ENCODE measurements at regions not wholly inside any gene's neighbourhood (a gene's known extent, or its start where the extent isn't known, plus 50 kb on each side); places are given as distances from the start of the nearest gene placed in this dataset.
"Not testable (repeated sequence)": the region's sequence is repeated elsewhere in the genome, so short reads cannot be mapped to it uniquely, and the experiment has no call there.

DNA sequence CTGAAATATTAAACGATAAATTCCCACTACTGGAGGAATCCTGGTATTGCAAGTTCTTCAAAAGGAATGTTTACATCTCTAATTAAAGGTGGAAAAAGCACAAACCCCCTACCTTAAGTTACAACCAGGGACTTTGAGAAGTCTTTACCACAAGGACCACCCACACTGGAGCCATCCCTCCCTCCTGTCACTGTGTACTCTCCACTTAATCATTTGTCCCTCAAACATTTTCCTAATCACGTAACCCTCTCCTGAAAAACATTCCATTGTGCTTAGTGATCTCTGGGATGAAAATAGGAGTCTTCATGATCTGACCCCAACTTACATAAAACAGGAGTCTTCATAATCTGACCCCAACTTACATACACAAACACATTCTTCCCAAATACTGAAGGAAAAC, 85.7 kb downstream of the SUCLG1 start:
- no peak for DNase-seq

GRCh38 chr2:84362541-84362940, 96.5 kb downstream of the SUCLG1 start:
- DNase-seq, result no peak

GRCh38 chr2:84338069-84338468, 121.0 kb downstream of the SUCLG1 start:
- DNase-seq, result peak in 2 of 4 experiments; percentile 2 to 5

DNA sequence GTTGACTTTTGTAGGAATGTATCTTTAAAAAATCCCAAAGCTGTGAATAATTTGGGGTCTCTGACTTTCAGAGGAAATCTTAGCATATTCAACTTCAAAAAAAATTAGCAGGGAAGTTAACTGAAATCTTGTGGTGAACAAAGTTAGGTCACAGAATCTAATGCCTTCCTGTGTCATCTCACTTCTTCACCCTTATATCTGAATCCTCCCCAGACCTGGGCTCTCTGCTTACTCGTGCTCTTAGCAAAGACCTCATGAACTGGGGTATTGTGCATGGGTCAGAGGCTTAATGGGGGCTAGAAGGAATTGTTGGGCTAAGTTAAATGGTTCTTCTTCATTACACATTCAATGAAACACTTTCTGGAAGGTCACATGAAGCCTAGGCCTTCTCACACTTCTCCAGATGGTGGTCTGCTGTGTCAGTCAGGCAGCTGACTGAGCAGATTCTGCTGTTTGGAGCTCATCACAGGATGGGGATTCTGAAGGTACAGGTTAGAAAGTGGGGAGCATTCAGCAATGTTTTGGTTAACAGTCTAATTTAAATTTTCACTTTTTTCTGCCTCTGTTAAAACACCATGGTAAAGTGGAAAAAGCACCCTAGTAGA, 131.3 kb downstream of the SUCLG1 start:
- DNase-seq, result no peak

DNA sequence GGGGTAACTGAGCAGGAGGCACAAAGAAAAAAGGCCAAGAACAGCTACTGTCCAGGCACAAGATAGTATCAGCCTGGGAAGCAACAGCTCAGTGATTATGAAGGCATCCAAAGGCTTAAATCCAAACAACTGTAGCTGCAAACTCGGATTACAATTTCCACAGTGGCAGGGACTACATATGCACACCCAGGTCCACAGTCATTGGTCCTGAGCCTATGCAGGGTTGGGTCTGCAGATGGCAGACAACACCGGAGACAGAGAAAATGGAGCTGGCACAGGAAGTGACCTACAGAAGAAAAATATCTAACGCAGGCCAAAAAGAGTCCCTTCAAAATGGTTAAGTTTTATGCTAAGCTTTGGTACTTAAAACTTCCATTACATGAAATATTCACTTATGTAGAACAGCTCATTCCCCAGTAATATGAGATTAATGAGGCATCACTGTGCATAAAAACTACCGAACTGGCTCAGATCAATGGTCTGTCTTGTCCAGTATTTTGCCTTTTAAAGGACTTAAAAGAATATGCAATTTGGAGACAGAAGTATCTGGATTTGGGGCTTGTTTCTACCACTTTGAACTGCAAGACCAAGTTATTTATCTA, 132.1 kb downstream of the SUCLG1 start:
- DNase-seq, result no peak

DNA sequence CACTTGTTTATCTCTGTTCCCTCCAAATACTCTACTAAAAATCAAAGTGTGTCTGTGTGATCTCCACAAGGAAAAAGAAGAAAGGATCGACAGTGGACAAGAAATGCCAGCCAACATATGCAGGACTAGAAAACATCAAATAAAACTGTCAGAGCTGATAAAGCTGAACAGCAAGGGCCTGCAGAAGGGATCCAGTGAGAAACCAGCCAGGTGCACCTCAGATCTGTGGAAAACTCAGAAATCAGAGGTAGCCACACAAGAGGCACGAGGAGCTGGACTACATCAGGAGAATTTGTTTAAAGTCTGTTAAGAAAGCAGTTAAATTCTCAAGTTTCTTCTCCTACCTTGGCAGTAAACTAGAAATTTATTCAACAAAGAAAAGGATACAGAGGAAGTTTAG, 135.2 kb downstream of the SUCLG1 start:
- DNase-seq, result no peak

DNA sequence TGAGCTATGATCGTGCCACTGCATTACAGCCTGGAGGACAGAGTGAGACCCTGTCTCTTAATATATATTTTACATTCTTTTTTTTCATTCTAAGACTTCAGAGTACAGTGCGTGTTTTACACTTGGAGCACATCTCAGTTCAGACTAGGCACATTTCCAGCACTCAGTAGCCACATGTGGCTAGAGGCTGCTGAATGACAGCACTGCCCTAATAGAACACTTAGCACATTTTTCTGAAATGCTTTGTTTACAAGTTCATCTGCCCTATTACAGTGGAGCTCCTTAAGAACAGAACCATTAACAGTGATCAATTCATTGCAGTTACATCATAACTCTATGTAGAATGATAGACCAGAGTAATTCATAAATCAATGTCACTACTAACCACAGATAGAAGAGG, 138.1 kb downstream of the SUCLG1 start:
- no peak for DNase-seq

DNA sequence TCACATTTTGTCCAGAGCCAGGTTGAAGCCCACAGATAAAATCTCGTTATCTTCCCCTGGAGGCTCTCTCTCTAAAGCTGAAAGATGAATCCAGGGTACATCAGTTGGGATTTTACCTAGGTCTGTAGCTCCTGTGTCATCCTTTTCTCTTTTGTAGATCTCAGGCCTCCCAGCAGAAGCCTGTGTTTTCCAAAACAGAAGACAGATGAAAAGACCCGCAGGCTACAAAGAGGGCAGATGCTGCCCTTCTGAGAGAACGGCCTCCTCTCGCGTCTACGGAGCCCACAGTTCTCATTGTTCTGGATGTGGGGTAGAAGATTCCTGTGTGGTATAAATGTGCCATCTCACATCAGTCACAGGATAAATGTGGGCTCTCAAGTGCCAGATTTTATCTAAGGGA, 139.5 kb downstream of the SUCLG1 start:
- no peak for DNase-seq

DNA sequence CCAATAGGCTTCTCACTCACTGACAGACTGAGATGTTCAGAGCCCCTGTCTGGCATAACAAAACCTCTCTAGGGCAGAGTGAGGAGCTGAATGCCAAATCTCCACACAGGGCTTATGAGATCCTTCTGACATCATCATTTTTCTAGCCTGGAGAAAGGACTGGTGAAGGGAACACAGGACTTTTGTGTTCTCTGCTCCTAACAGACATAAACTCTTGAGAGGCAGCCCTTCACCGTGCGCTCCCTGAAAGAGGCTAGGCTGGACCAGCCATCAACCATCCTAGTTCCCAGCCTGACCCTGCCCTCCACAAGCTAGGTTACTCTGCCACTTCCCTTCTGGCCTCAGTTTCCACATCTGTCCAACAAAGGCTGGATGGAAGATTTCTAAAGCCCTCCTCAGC, 141.9 kb downstream of the SUCLG1 start:
- no peak for DNase-seq

DNA sequence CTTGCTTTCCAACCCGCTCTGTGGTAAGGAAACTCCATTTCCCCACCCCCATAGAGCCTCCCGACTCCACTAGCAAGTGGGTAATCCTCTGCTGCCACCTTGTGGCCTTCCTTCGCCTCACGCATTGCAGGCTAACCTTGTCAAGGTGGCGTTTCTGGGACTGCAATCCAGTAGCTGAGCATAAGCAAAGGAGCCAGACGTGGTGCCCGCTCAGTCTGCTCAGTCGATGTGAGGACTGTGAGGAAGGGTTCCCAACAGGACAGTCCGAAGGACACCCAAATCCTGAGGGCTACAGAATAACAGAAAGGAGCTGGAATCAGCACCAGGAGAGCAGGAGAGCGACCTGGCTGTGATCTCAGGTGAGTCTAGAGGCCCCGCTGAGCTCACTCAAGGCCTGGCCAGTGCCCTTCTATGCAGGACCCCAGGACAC, 144.2 kb downstream of the SUCLG1 start:
- DNase-seq, result peak; percentile 78 to 89 (median 86)

GRCh38 chr2:84314250-84314649, 144.8 kb downstream of the SUCLG1 start:
- no peak for DNase-seq

DNA sequence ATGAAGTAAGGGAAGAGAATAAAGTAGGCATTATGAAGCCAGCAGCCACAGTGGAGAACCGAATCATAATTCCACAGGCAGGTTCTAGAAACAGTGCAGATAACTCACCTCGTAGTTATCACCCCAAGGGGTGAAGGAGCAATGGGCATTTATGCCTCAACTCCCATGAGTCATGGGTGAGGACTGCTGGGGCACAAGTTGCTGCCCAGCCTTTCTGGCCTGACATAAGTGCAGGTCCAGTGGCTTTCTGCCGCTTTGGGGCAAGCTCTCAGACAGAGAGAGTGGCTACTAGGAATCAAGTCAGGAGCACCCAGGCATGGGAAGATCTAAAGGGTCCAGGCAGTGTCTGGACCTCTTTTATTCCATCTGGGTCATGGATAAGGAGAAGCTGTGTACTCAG, 149.8 kb downstream of the SUCLG1 start:
- no peak for DNase-seq

- no peak for DNase-seq
Measured at GRCh38 chr2:84306361-84306760, 152.7 kb downstream of the SUCLG1 start.

- peak; percentile 32 to 53 (median 44) for DNase-seq
Measured at GRCh38 chr2:84302513-84303412, 156.3 kb downstream of the SUCLG1 start.

GRCh38 chr2:84301717-84302116, 157.4 kb downstream of the SUCLG1 start:
- DNase-seq, result no peak

DNA sequence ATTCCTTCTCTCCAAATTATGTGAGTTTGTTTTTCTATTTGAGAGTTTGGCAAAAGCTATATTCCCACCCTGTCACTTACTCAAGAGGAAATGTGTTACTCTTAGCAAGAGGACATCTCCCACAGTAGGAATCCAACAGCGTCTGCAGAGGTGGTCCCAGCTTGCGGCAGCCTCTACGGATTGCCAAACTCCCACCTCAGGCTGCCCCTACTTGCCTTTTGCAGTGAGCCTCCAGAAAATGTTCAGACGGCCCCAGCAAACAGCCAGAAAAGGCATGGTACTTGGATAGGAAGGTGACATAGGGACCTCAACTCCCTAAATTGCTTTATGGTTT, 158.4 kb downstream of the SUCLG1 start:
- no peak for DNase-seq

DNA sequence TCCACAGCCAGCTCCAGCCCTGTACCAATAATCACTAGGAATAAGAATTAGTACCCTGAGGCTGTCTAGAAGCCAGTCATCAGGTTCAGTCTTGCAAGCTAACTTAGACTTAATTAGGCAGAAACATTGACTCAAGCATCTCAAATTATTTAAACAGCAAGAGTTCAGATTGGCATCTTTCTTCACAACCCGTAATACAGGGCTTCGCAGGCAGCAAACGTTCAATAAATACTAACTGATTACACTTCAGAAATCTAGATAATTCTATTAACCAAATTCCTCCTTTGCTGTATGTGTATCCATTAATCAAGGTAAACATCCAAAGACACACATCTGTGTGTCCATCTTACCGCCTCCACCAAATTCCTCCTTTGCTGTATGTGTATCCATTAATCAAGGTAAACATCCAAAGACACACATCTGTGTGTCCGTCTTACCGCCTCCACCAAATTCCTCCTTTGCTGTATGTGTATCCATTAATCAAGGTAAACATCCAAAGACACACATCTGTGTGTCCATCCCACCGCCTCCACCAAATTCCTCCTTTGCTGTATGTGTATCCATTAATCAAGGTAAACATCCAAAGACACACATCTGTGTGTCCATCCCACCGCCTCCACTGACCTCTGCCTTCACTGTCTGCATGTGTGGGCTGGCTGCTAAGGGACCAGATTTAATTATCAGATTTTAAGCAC, 158.9 kb downstream of the SUCLG1 start:
- not testable (repeated sequence) for DNase-seq

DNA sequence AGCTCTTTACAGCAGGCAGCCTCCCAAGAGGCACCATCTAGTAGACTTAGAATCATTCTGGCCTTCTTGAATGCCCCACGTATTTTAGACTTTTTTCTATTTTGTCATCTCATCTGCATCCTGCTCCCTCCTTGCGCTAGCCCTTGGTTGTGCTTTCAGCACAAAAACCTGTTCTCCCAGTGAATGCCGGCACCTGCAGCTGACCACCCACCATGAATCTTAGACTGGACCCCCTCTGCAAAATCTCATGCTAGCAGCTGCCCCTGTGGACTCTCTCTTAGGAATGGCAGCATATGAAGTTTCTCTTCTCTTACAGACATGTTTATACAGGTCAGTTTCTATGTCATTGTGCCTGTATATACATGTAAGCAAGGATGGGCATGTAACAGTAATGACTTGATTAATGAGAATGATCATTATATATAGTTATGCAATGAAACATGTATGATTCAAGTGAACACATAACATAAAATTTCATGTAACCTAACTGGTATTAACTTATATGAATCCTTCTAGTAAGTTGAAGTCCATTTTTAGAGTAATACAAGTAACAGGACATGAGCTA, 159.8 kb downstream of the SUCLG1 start:
- DNase-seq, result no peak

- DNase-seq, result no peak
Measured at GRCh38 chr2:84297155-84297554, 161.9 kb downstream of the SUCLG1 start.

DNA sequence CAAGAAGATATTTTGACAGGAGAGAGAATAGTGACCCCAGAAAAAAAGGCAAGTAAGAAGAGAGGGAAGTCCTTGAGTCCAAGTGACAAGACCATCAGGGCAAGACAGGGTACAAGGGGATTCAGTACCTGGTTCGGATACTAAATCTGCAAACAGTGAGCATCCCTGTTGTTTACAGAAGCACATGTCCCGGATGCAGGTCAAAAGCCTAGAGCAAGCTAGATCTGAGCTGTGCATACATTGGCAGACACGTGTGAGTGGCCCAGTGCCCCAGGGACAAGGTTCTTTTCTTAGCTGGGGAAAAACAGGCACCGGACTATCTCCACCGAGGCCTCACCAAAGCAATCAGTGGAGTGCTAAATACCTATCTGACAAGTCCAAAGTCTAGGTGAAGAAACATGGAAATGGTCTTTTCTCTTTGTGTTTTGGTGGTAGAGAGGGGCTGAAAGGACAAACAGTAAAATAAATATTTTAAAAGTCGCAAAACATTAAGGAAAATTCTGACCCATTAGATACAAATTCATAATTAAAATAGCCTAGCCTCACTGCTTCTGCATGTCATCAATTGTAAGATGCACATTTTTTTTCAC, 165.2 kb downstream of the SUCLG1 start:
- DNase-seq, result no peak

DNA sequence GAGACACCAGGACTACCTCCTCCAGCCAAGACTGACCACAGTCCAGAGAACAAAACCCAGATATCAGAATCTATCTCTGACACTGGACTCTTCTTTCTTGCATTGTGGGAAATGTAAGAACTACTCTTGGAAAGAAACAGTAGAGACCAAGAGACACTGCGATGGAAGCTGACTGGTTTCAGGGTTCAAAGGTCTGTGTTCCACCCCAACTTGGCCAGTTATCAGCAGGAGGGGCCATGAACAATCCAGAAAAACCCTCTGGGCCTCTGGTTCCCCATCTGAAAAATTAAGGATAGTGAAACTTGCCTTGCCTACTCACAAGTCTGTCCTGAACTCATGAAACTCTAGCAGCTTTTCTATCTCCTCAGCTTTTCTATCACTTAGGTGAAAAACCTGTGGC, 166.5 kb downstream of the SUCLG1 start:
- no peak for DNase-seq

GRCh38 chr2:84290537-84290936, 168.5 kb downstream of the SUCLG1 start:
- no peak for DNase-seq

DNA sequence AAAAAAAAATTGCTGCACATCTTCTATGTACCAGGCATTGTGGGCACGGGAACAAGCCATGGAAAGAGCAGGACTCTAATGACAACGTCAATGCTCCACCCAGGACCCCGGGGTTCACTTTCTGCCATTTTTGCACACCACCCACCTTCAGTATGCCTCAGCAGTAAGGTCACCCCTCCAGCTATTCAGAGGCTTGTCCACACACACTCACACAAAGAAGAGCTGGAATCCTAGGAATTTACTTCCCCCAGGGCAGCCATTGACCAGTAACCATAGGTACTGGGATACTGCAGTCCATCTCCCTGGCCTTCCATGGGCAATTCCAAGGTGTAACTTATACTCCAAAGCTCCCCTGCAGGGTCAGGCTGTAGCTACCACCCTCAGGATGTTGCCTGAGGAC, 170.8 kb downstream of the SUCLG1 start:
- DNase-seq, result no peak
